K562 (cell line): ENCODE measurements at regions not wholly inside any gene's neighbourhood (a gene's known extent, or its start where the extent isn't known, plus 50 kb on each side); places are given as distances from the start of the nearest gene placed in this dataset.

Source experiments
- ATAC-seq: fragments of 200-7000 bp; cut with Tn5 transposase; 3 replicates; pipeline ENCODE4 v1.9.1; 2020; ENCODE audit warnings: moderate library complexity
- BruUV-seq: library from RNA; stranded (reverse); fragments of 400-500 nt; replicated peaks from 2 replicates; lab custom pipeline; 2021; lab: Mats Ljungman, UMichigan
- CTCF ChIA-PET: fragments of 300-600 bp; formaldehyde crosslinking; extraction: SDS; loops from one replicate; lab custom pipeline; 2021; ENCODE audit warnings: low intra/inter-chr PET ratio; lab: Yijun Ruan, JAX
- POLR2A ChIA-PET: fragments of 300-600, 350-650 bp; sonication (Branson Sonifier 250); formaldehyde crosslinking; extraction: SDS; loops from one replicate; lab custom pipeline; 2021; ENCODE audit warnings: antibody characterized with exemption, inconsistent platforms; lab: Yijun Ruan, JAX
- DNase-seq, 4 experiments: peaks; one replicate each; pipeline versions ENCODE4 v3.0.0 to v3.0.0-alpha.2; 2011 to 2018; ENCODE audit warnings: low spot score in 3 of 4, mixed read lengths in 3 of 4; ENCODE audit errors: extremely low read depth in 1 of 4
- FAIRE-seq: peaks from 2 replicates; lab custom pipeline; 2011; peaks lifted over from hg19 to GRCh38; lab: Jason Lieb, UNC
- H2AFZ ChIP-seq: 2 replicates; pipeline ENCODE4 v1.6.0; 2011; ENCODE audit warnings: low read depth, low read length, control low read depth, inconsistent platforms
- H3K27ac ChIP-seq: fragments of 200-600 bp; 3 replicates; pipeline ENCODE4 v1.8.0; 2011; ENCODE audit warnings: low read depth, mild to moderate bottlenecking, control low read depth, inconsistent platforms, low read length, moderate library complexity, mixed read lengths; ENCODE audit errors: extremely low read depth
- H3K27me3 ChIP-seq, 2 experiments: fragments of 300-600 bp in 1 of 2; 2 replicates in 1 of 2; 3 replicates in 1 of 2; pipeline versions ENCODE4 v1.6.0 to v1.8.0; 2011; ENCODE audit warnings: inconsistent platforms in 2 of 2, low read length in 2 of 2, mild to moderate bottlenecking in 1 of 2, mixed read lengths in 1 of 2, moderate library complexity in 1 of 2; ENCODE audit not compliant: control insufficient read depth in 2 of 2, insufficient read depth in 2 of 2
- H3K36me3 ChIP-seq: fragments of 300-600 bp; 3 replicates; pipeline ENCODE4 v1.8.0; 2011; ENCODE audit warnings: mild to moderate bottlenecking, low read length, inconsistent platforms; ENCODE audit not compliant: control insufficient read depth, insufficient read depth
- H3K4me1 ChIP-seq, 2 experiments: fragments of 200-600 bp in 1 of 2; replicated peaks in 1 of 2; 2 replicates in 1 of 2; 3 replicates in 1 of 2; pipeline versions ENCODE4 v1.5.1 to v1.8.0; 2011; ENCODE audit warnings: inconsistent platforms in 2 of 2, low read length in 2 of 2, mild to moderate bottlenecking in 1 of 2, mixed read lengths in 1 of 2, moderate library complexity in 1 of 2; ENCODE audit not compliant: control insufficient read depth in 2 of 2, insufficient read depth in 2 of 2
- H3K4me2 ChIP-seq: 2 replicates; pipeline ENCODE4 v1.6.1; 2011; ENCODE audit warnings: low read length, control low read depth, inconsistent platforms, mixed read lengths; ENCODE audit not compliant: insufficient read depth
- H3K4me3 ChIP-seq: fragments of 200-600 bp; sonication (generic), shearing (Covaris generic); 2 replicates; pipeline ENCODE4 v1.5.1; 2016; ENCODE audit warnings: control low read depth, inconsistent platforms
- H3K79me2 ChIP-seq: fragments of 200-600 bp; 3 replicates; pipeline ENCODE4 v1.8.0; 2011; ENCODE audit warnings: low read length, inconsistent platforms; ENCODE audit not compliant: control insufficient read depth, insufficient read depth
- H3K9ac ChIP-seq, 2 experiments: 2 replicates each; pipeline versions ENCODE4 v1.6.0 to v1.6.1; 2011; ENCODE audit warnings: low read depth in 2 of 2, low read length in 2 of 2, control low read depth in 1 of 2, inconsistent platforms in 1 of 2, mild to moderate bottlenecking in 1 of 2, mixed read lengths in 1 of 2; ENCODE audit not compliant: insufficient read depth in 1 of 2
- H3K9me1 ChIP-seq: one replicate; pipeline ENCODE4 v1.6.0; 2011; ENCODE audit warnings: inconsistent platforms, mild to moderate bottlenecking, low read length, moderate library complexity; ENCODE audit not compliant: control insufficient read depth, insufficient read depth
- H3K9me3 ChIP-seq: replicated peaks from 2 replicates; pipeline ENCODE4 v1.5.1; 2011; ENCODE audit warnings: low read depth, low read length, inconsistent platforms; ENCODE audit not compliant: control insufficient read depth, insufficient read depth
- H4K20me1 ChIP-seq: replicated peaks from 2 replicates; pipeline ENCODE4 v1.6.1; 2011; ENCODE audit warnings: low read length, inconsistent platforms, mixed read lengths; ENCODE audit not compliant: control insufficient read depth, insufficient read depth
- EZH2 ChIP-seq: IDR thresholded peaks from 2 replicates; pipeline ENCODE4 v1.6.1; 2012; ENCODE audit warnings: low read depth, mild to moderate bottlenecking, inconsistent platforms, low read length, borderline replicate concordance
- MAFF ChIP-seq: IDR thresholded peaks from 2 replicates; pipeline ENCODE4 v1.6.1; 2012; ENCODE audit warnings: low read length, improper control_type of control experiment
- MAZ ChIP-seq, 2 experiments: fragments of 450-650 bp in 1 of 2; sonication (generic) in 1 of 2; formaldehyde crosslinking; IDR thresholded peaks in 1 of 2; conservative IDR thresholded peaks in 1 of 2; 2 replicates each; pipeline versions ENCODE4 v1.4.0 to v1.5.0; 2020; ENCODE audit warnings: mild to moderate bottlenecking in 1 of 2, missing genetic modification reagents in 1 of 2
- MYBL2 ChIP-seq, 2 experiments: fragments of 450-650 bp in 1 of 2; sonication (generic) in 1 of 2; formaldehyde crosslinking in 1 of 2; IDR thresholded peaks; 2 replicates each; pipeline versions ENCODE4 v1.6.1 to v1.8.1; 2017 to 2022; ENCODE audit warnings: borderline replicate concordance in 1 of 2, inconsistent platforms in 1 of 2, low read depth in 1 of 2, mild to moderate bottlenecking in 1 of 2, missing genetic modification reagents in 1 of 2, moderate library complexity in 1 of 2
- PTTG1 ChIP-seq: fragments of 450-650 bp; IDR thresholded peaks from 2 replicates; pipeline ENCODE4 v1.6.1; 2016; ENCODE audit warnings: low read depth, mild to moderate bottlenecking, missing genetic modification characterization, missing compliant biosample characterization
- ZFX ChIP-seq: sonication (generic); formaldehyde crosslinking; IDR thresholded peaks from 2 replicates; pipeline ENCODE4 v1.8.0; 2022; ENCODE audit warnings: mild to moderate bottlenecking, missing genetic modification reagents, moderate library complexity
- WGBS: fragments of 100-300 bp; shearing (Covaris generic); methylation state at CpG from one replicate; pipeline ENCODE4 v1.1.6; 2016; ENCODE audit warnings: low coverage, mixed read lengths; ENCODE audit not compliant: insufficient coverage; ENCODE audit errors: missing lambda C conversion rate; 5-methylcytosine and 5-hydroxymethylcytosine counted together
- in situ Hi-C: fragments of 300-500 bp; cut with MboI; formaldehyde crosslinking; loops from 4 replicates; pipeline ENCODE4 v1.15.0; 2018; ENCODE audit warnings: inconsistent platforms, mixed read lengths
- intact Hi-C: fragments of 100-400 bp; cut with micrococcal nuclease; formaldehyde crosslinking; loops from 2 replicates; pipeline ENCODE4 v1.14.2; 2022

GRCh38 chr6:22146931-22147701 is 149.7 kb downstream of the PRL start (continued):
- TF ChIP-seq PTTG1 (tag) (no peak), MAFF (no peak), ZFX (CRISPR knock-in tag) (no peak), MYBL2 (IDR thresholded peaks at IDR 0.05; ENCODE audit: low read depth) (no peak), MYBL2 (CRISPR knock-in tag; IDR thresholded peaks at IDR 0.05; ENCODE audit: borderline replicate concordance) (no peak), MAZ (CRISPR knock-in tag; conservative IDR thresholded peaks at IDR 0.05 in 1 of 2, IDR thresholded peaks at IDR 0.05 in 1 of 2) (no peak)

GRCh38 chr6:22147921-22148776 is 148.7 kb downstream of the PRL start:
- TF ChIP-seq EZH2 = no peak
- TF ChIP-seq, all 486 proteins: peak for 0
- intact Hi-C loops = no loop called here
- under 1% methylated on average over 7 of the region's 7 CpGs for WGBS
- Histone ChIP-seq H3K9me1 (no peaks in the 10 kb centered on the region), H4K20me1 (no peaks in the 10 kb centered on the region), H3K79me2 (no peaks in the 10 kb centered on the region), H3K4me2 (no peak overlapping the region), H3K27ac (no peak overlapping the region), H2AFZ (no peak overlapping the region), H3K9me3 (no peaks in the 10 kb centered on the region), H3K27me3 (peaks cover 17 to 27% of the 10 kb centered on the region in 2 experiments), H3K9ac (no peak overlapping the region), H3K4me1 (peaks cover 0 to 6% of the 10 kb centered on the region in 2 experiments; a peak in 1 of 5 replicates), H3K4me3 (no peak overlapping the region), H3K36me3 (no peaks in the 10 kb centered on the region)
- ChIA-PET POLR2A (interaction anchor here (1.2 to 1.7 kb wide), 2 partner anchors 10 kb away, joined by 4 to 5 read pairs; no protein-coding TSS in a partner anchor), CTCF (no interaction called here)
- in situ Hi-C loops = no loop called here
- DNase-seq = no peak
- ATAC-seq = no peak
- no TSS peak for BruUV-seq
- no peak for FAIRE-seq
